Vagina (tissue), 2 donors: ENCODE measurements at regions not wholly inside any gene's neighbourhood (a gene's known extent, or its start where the extent isn't known, plus 50 kb on each side); places are given as distances from the start of the nearest gene placed in this dataset.

ENCODE experiments used
- DNase-seq, 2 donors: peaks; one replicate each; pipeline ENCODE4 v3.0.0-alpha.2; 2017; ENCODE audit errors: extremely low spot score in 2 of 2
- H3K27ac ChIP-seq: fragments of 200-600 bp; sonication (generic); one replicate; pipeline ENCODE4 v1.5.1; 2019
- H3K27me3 ChIP-seq: fragments of 200-600 bp; sonication (generic); one replicate; pipeline ENCODE4 v1.5.1; 2019
- H3K36me3 ChIP-seq, 2 donors: fragments of 200-600 bp; sonication (generic); one replicate each; pipeline ENCODE4 v1.5.1; 2017 to 2019
- H3K4me1 ChIP-seq: fragments of 200-600 bp; sonication (generic); one replicate; pipeline ENCODE4 v1.5.1; 2019
- H3K4me3 ChIP-seq, 2 donors: fragments of 200-600 bp; sonication (generic); 1 replicate in 1 of 2; 2 replicates in 1 of 2; pipeline ENCODE4 v1.5.1; 2016 to 2019
- H3K9me3 ChIP-seq: fragments of 200-600 bp; sonication (generic); one replicate; pipeline ENCODE4 v1.5.1; 2019
- CTCF ChIP-seq, 3 experiments: fragments of 450-650 bp in 2 of 3; fragments of 200-600 bp in 1 of 3; sonication (generic) in 1 of 3; IDR thresholded peaks; one replicate each; pipeline ENCODE4 v1.5.1; 2017 to 2019; ENCODE audit warnings: antibody characterized with exemption in 3 of 3, mild to moderate bottlenecking in 2 of 3, moderate library complexity in 2 of 3
- POLR2A ChIP-seq, 2 donors: fragments of 450-650 bp; IDR thresholded peaks; one replicate each; pipeline ENCODE4 v1.6.1; 2017; ENCODE audit warnings: antibody characterized with exemption in 2 of 2, mild to moderate bottlenecking in 2 of 2, moderate library complexity in 2 of 2
- POLR2AphosphoS5 ChIP-seq, 2 donors: sonication (generic); formaldehyde crosslinking; IDR thresholded peaks; one replicate each; pipeline ENCODE4 v1.9.0; 2017; ENCODE audit warnings: antibody characterized with exemption in 2 of 2, mild to moderate bottlenecking in 2 of 2, low read depth in 1 of 2; ENCODE audit not compliant: insufficient read depth in 1 of 2
- intact Hi-C: fragments of 100-400 bp; cut with DNase I; formaldehyde crosslinking; loops from one replicate; pipeline ENCODE4 v1.15.1; 2023

- Histone ChIP-seq H3K36me3 (no peaks in the 10 kb centered on the region), H3K27ac (no peak overlapping the region), H3K9me3 (no peaks in the 10 kb centered on the region), H3K4me1 (no peaks in the 10 kb centered on the region), H3K27me3 (no peaks in the 10 kb centered on the region), H3K4me3 (no peak overlapping the region)
- TF ChIP-seq POLR2AphosphoS5 (IDR thresholded peaks at IDR 0.05; ENCODE audit: insufficient read depth in 1 of 2, low read depth in 1 of 2), result no peak
- TF ChIP-seq POLR2A (IDR thresholded peaks at IDR 0.05), result no peak
- TF ChIP-seq CTCF (IDR thresholded peaks at IDR 0.05), result no peak
- no peak for DNase-seq
- intact Hi-C loops, result no loop called here
Observed at GRCh38 chr3:115375362-115375761, 228.3 kb upstream of the ZBTB20 start.

- H3K27me3 ChIP-seq, result no peaks in the 10 kb centered on the region
- H3K27ac ChIP-seq, result no peak overlapping the region
- H3K9me3 ChIP-seq, result no peaks in the 10 kb centered on the region
- DNase-seq, result no peak
- H3K4me1 ChIP-seq, result no peaks in the 10 kb centered on the region
- TF ChIP-seq CTCF (IDR thresholded peaks at IDR 0.05) (no peak), POLR2A (IDR thresholded peaks at IDR 0.05) (no peak), POLR2AphosphoS5 (IDR thresholded peaks at IDR 0.05; ENCODE audit: insufficient read depth in 1 of 2, low read depth in 1 of 2) (no peak)
- H3K4me3 ChIP-seq, result no peak overlapping the region
- intact Hi-C loops, result no loop called here
- no peaks in the 10 kb centered on the region for H3K36me3 ChIP-seq
Observed at GRCh38 chr3:115380883-115381572, 233.9 kb upstream of the ZBTB20 start.

- TF ChIP-seq POLR2A (IDR thresholded peaks at IDR 0.05), result no peak
- no peak for TF ChIP-seq POLR2AphosphoS5 (IDR thresholded peaks at IDR 0.05; ENCODE audit: insufficient read depth in 1 of 2, low read depth in 1 of 2)
- no peak for TF ChIP-seq CTCF (IDR thresholded peaks at IDR 0.05)
- intact Hi-C loops, result no loop called here
- Histone ChIP-seq H3K27me3 (no peaks in the 10 kb centered on the region), H3K4me3 (no peak overlapping the region), H3K9me3 (no peaks in the 10 kb centered on the region), H3K27ac (no peak overlapping the region), H3K4me1 (no peaks in the 10 kb centered on the region), H3K36me3 (no peaks in the 10 kb centered on the region)
- no peak for DNase-seq
Observed at GRCh38 chr3:115381573-115381912, 234.5 kb upstream of the ZBTB20 start.

- H3K9me3 ChIP-seq, result no peaks in the 10 kb centered on the region
- H3K4me3 ChIP-seq, result no peak overlapping the region
- intact Hi-C loops, result no loop called here
- TF ChIP-seq CTCF (IDR thresholded peaks at IDR 0.05) (no peak), POLR2A (IDR thresholded peaks at IDR 0.05) (no peak), POLR2AphosphoS5 (IDR thresholded peaks at IDR 0.05; ENCODE audit: insufficient read depth in 1 of 2, low read depth in 1 of 2) (no peak)
- no peak overlapping the region for H3K27ac ChIP-seq
- H3K27me3 ChIP-seq, result no peaks in the 10 kb centered on the region
- H3K4me1 ChIP-seq, result no peaks in the 10 kb centered on the region
- no peak for DNase-seq
- no peaks in the 10 kb centered on the region for H3K36me3 ChIP-seq
Observed at GRCh38 chr3:115381931-115382330, 234.8 kb upstream of the ZBTB20 start.

GRCh38 chr3:115384381-115384780 is 237.3 kb upstream of the ZBTB20 start:
- TF ChIP-seq POLR2A (IDR thresholded peaks at IDR 0.05) (no peak), CTCF (IDR thresholded peaks at IDR 0.05) (no peak), POLR2AphosphoS5 (IDR thresholded peaks at IDR 0.05; ENCODE audit: insufficient read depth in 1 of 2, low read depth in 1 of 2) (no peak)
- no peak for DNase-seq
- Histone ChIP-seq H3K4me1 (peaks cover 6% of the 10 kb centered on the region), H3K27ac (no peak overlapping the region), H3K9me3 (no peaks in the 10 kb centered on the region), H3K36me3 (no peaks in the 10 kb centered on the region), H3K4me3 (no peak overlapping the region), H3K27me3 (no peaks in the 10 kb centered on the region)
- intact Hi-C loops, result no loop called here
